A673 (cell line): ENCODE measurements at regions not wholly inside any gene's neighbourhood (a gene's known extent, or its start where the extent isn't known, plus 50 kb on each side); places are given as distances from the start of the nearest gene placed in this dataset.

Experiments used
- BruUV-seq: library from RNA; stranded (reverse); fragments of 400-500 nt; replicated peaks from 2 replicates; lab custom pipeline; 2021; lab: Mats Ljungman, UMichigan
- CTCF ChIA-PET: fragments of 300-600 bp; sonication (Branson Sonifier 250); formaldehyde crosslinking; loops from one replicate; lab custom pipeline; 2022; ENCODE audit warnings: antibody characterized with exemption; lab: Charles Lee
- POLR2A ChIA-PET: fragments of 300-600 bp; sonication (Branson Sonifier 250); formaldehyde crosslinking; loops from one replicate; lab custom pipeline; 2022; ENCODE audit warnings: antibody characterized with exemption; ENCODE audit not compliant: low non-redundant PET; lab: Charles Lee
- DNase-seq: peaks from one replicate; pipeline ENCODE4 v3.0.0-alpha.2; 2015; ENCODE audit warnings: low spot score
- H3K27ac ChIP-seq: fragments of 200-600 bp; sonication (generic); 2 replicates; pipeline ENCODE4 v1.5.1; 2016; ENCODE audit warnings: mixed run types, low read depth, mild to moderate bottlenecking, mixed read lengths, antibody characterized with exemption, low read length; ENCODE audit not compliant: poor library complexity, severe bottlenecking
- H3K27me3 ChIP-seq: fragments of 200-600 bp; sonication (generic); replicated peaks from 2 replicates; pipeline ENCODE4 v1.6.1; 2017; ENCODE audit warnings: mixed run types, low read depth, mild to moderate bottlenecking, mixed read lengths, antibody characterized with exemption, low read length; ENCODE audit not compliant: insufficient read depth, poor library complexity
- H3K36me3 ChIP-seq: fragments of 200-600 bp; sonication (generic); 2 replicates; pipeline ENCODE4 v1.6.1; 2016; ENCODE audit warnings: mixed run types, mild to moderate bottlenecking, mixed read lengths, antibody characterized with exemption, low read length; ENCODE audit not compliant: insufficient read depth, poor library complexity, severe bottlenecking
- H3K4me1 ChIP-seq: fragments of 200-600 bp; sonication (generic); 2 replicates; pipeline ENCODE4 v1.6.1; 2017; ENCODE audit warnings: mixed run types, mild to moderate bottlenecking, mixed read lengths, antibody characterized with exemption, low read length; ENCODE audit not compliant: insufficient read depth, poor library complexity, severe bottlenecking
- H3K4me3 ChIP-seq: fragments of 200-600 bp; sonication (generic); 2 replicates; pipeline ENCODE4 v1.5.1; 2016; ENCODE audit warnings: low read depth, mixed run types, mild to moderate bottlenecking, mixed read lengths, low read length; ENCODE audit not compliant: poor library complexity, severe bottlenecking
- H3K9me3 ChIP-seq: fragments of 200-600 bp; sonication (generic); 2 replicates; pipeline ENCODE4 v1.6.1; 2016; ENCODE audit warnings: mixed run types, low read depth, mild to moderate bottlenecking, mixed read lengths, antibody characterized with exemption, low read length; ENCODE audit not compliant: poor library complexity, severe bottlenecking
- EZH2 ChIP-seq: fragments of 200-600 bp; sonication (generic); IDR thresholded peaks from 2 replicates; pipeline ENCODE4 v1.6.1; 2017; ENCODE audit warnings: borderline replicate concordance, low read depth, mild to moderate bottlenecking, mixed read lengths, antibody characterized with exemption, low read length; ENCODE audit not compliant: poor library complexity, severe bottlenecking
- intact Hi-C: fragments of 100-400 bp; cut with micrococcal nuclease; formaldehyde crosslinking; loops from one replicate; pipeline ENCODE4 v1.10.0; 2022; ENCODE audit not compliant: unreplicated experiment
- TF ChIP-seq, protein P1 (sequence below): fragments of 300-800, 200-600 bp; sonication (generic); conservative IDR thresholded peaks from 2 replicates; pipeline ENCODE4 v1.5.1; 2017; ENCODE audit warnings: low read depth, mild to moderate bottlenecking, antibody characterized with exemption, low read length, moderate library complexity, mixed read lengths

DNA sequence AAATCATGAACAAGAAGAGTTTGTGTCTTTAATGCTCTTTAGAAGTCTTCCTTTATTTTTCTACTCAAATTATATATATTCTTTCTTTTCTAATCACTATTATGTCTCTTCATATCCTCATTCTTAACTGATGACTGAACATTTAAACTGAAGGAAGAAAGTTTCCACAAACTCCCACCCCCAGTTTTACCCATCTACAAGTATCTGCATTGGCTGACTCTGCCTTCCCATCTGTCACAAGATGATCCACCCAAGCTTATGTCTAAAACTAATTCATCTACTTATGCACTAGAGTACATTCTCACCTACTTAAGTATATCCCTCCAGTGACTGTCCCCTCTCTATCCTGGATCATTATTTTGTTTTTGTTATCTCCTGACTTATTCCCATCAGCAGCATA lies 344.5 kb downstream of the PRR16 start:
- no peak for DNase-seq
- no TSS peak for BruUV-seq
- Histone ChIP-seq H3K27me3 (no peaks in the 10 kb centered on the region), H3K4me1 (no peaks in the 10 kb centered on the region), H3K27ac (no peak overlapping the region), H3K36me3 (no peaks in the 10 kb centered on the region), H3K9me3 (no peaks in the 10 kb centered on the region), H3K4me3 (no peak overlapping the region)
- ChIA-PET CTCF (no interaction called here), POLR2A (no interaction called here)
- TF ChIP-seq EZH2 = no peak
- TF ChIP-seq, protein P1, sequence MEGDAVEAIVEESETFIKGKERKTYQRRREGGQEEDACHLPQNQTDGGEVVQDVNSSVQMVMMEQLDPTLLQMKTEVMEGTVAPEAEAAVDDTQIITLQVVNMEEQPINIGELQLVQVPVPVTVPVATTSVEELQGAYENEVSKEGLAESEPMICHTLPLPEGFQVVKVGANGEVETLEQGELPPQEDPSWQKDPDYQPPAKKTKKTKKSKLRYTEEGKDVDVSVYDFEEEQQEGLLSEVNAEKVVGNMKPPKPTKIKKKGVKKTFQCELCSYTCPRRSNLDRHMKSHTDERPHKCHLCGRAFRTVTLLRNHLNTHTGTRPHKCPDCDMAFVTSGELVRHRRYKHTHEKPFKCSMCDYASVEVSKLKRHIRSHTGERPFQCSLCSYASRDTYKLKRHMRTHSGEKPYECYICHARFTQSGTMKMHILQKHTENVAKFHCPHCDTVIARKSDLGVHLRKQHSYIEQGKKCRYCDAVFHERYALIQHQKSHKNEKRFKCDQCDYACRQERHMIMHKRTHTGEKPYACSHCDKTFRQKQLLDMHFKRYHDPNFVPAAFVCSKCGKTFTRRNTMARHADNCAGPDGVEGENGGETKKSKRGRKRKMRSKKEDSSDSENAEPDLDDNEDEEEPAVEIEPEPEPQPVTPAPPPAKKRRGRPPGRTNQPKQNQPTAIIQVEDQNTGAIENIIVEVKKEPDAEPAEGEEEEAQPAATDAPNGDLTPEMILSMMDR = no peak
- intact Hi-C loops = loop anchor here (5.0 to 10.0 kb wide), 2 partner anchors 1066 to 1139 kb away; no protein-coding TSS in a partner anchor

DNA sequence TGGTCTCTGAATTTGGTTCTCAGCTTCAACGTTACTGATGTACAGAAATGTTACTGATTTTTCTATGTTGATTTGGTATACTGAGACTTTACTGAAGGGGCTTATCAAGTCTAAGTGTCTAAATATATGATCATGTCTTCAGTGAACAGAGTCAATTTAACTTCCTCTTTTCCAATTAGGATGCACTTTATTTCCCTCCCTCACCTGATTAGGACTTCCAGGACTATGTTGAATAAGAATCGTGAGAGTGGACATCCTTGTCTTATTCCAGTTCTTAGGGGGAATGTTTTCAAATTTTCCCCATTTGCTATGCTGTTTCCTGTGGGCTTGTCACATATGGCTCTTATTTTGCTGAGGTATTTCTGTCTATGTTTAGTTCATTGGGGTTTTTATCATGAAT lies 349.5 kb downstream of the PRR16 start:
- POLR2A ChIA-PET = no interaction called here
- no peaks in the 10 kb centered on the region for H3K9me3 ChIP-seq
- no TSS peak for BruUV-seq
- TF ChIP-seq, protein P1 = no peak
- no peak for TF ChIP-seq EZH2
- no peak overlapping the region for H3K27ac ChIP-seq
- H3K27me3 ChIP-seq = no peaks in the 10 kb centered on the region
- no peaks in the 10 kb centered on the region for H3K36me3 ChIP-seq
- CTCF ChIA-PET = no interaction called here
- H3K4me1 ChIP-seq = no peaks in the 10 kb centered on the region
- H3K4me3 ChIP-seq = no peak overlapping the region
- DNase-seq = no peak
- intact Hi-C loops = no loop called here

DNA sequence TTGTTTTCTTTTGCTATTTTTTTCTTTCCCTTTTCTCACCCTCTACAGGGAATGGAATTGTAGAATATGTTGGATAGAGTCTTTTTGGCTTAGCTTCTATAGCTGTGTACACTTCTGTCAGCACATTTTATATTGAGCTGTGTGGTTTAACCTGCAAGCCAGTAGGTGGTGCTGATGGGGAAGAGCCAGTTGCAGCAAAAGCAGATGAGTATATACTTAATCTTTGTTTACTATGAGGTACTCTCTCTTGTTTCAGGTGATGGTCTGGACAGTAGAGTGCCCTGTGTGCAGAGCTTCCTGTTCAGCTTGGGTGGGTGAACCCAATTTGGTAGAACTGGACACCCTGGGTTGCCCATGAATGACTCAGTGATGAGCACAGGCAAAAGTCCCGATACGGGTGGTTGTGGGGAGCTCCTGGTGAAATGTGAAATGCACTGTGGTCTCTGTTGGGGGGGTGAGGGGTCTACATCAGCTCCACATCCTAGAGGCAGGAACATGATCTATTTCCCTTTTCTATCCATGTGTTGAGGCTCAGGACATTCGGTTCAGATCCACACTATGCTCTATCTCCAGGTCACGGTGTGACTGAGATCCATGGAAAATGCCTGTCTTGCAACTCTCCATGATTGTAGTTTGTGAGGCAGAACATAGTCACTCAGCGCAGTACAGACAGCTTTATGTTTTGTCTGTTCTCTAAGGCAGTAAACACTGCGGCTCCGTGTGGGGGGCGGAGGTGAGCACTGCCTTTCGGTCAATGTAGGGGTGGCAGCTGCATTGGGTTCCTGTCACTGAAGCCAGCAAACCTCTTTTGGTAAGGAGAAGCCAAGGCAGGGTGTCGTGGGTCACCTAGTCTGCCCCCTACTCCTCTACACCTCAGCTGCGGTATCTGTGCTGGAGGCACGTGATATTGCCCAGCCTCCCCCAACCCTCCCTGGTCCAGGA lies 353.2 kb downstream of the PRR16 start:
- Histone ChIP-seq H3K36me3 (no peaks in the 10 kb centered on the region), H3K27me3 (no peaks in the 10 kb centered on the region), H3K9me3 (no peaks in the 10 kb centered on the region), H3K27ac (no peak overlapping the region), H3K4me3 (no peak overlapping the region), H3K4me1 (no peaks in the 10 kb centered on the region)
- TF ChIP-seq EZH2 = no peak
- TF ChIP-seq, protein P1 = peak; percentile 67
- intact Hi-C loops = no loop called here
- no TSS peak for BruUV-seq
- ChIA-PET CTCF (interaction anchor here (1.1 kb wide), 1 partner anchor 1133 kb away, joined by 3 read pairs; no protein-coding TSS in a partner anchor), POLR2A (no interaction called here)
- peak; percentile 42 for DNase-seq
